SJCRH30 (cell line): ENCODE measurements at regions not wholly inside any gene's neighbourhood (a gene's known extent, or its start where the extent isn't known, plus 50 kb on each side); places are given as distances from the start of the nearest gene placed in this dataset.

Experiments
- DNase-seq, 2 experiments: peaks; one replicate each; pipeline ENCODE4 v3.0.0-alpha.2; 2015 to 2020
- H3K27ac ChIP-seq: fragments of 250-450 bp; sonication (Bioruptor Pico); 2 replicates; pipeline ENCODE4 v1.5.1; 2020; ENCODE audit warnings: mild to moderate bottlenecking, moderate library complexity
- H3K27me3 ChIP-seq: fragments of 250-450 bp; sonication (Bioruptor Pico); 2 replicates; pipeline ENCODE4 v1.5.1; 2020; ENCODE audit warnings: mild to moderate bottlenecking, moderate library complexity
- H3K36me3 ChIP-seq: fragments of 250-450 bp; sonication (Bioruptor Pico); 2 replicates; pipeline ENCODE4 v1.5.1; 2020; ENCODE audit warnings: mild to moderate bottlenecking, moderate library complexity
- H3K4me1 ChIP-seq: fragments of 250-450 bp; sonication (Bioruptor Pico); 2 replicates; pipeline ENCODE4 v1.5.1; 2020; ENCODE audit warnings: mild to moderate bottlenecking, moderate library complexity
- H3K4me3 ChIP-seq: fragments of 250-450 bp; sonication (Bioruptor Pico); 2 replicates; pipeline ENCODE4 v1.5.1; 2020; ENCODE audit warnings: mild to moderate bottlenecking, moderate library complexity
- H3K9me3 ChIP-seq: fragments of 250-450 bp; sonication (Bioruptor Pico); replicated peaks from 2 replicates; pipeline ENCODE4 v1.5.1; 2020; ENCODE audit warnings: mild to moderate bottlenecking, moderate library complexity

- Histone ChIP-seq H3K4me3 (no peak overlapping the region), H3K9me3 (0 out of 2 replicates have a peak, but pooled peaks cover 3% of the 10 kb centered on the region), H3K27ac (no peak overlapping the region), H3K36me3 (no peaks in the 10 kb centered on the region; the same call in 1 of the 2 replicates), H3K4me1 (peaks cover 7% of the 10 kb centered on the region; the same call in 1 of the 2 replicates), H3K27me3 (no peaks in the 10 kb centered on the region)
- DNase-seq: peak in 1 of 2 experiments; percentile 32
These were observed 150.6 kb downstream of the CEP135 start for GRCh38 chr4:56099378-56099786.

GRCh38 chr4:56093576-56093975 lies 144.8 kb downstream of the CEP135 start:
- Histone ChIP-seq H3K36me3 (no peaks in the 10 kb centered on the region; the same call in 1 of the 2 replicates), H3K9me3 (no peaks in the 10 kb centered on the region; the same call in 1 of the 2 replicates), H3K27ac (no peak overlapping the region), H3K4me1 (no peaks in the 10 kb centered on the region), H3K27me3 (no peaks in the 10 kb centered on the region), H3K4me3 (no peak overlapping the region)
- no peak for DNase-seq

- DNase-seq: no peak
- no peaks in the 10 kb centered on the region for H3K27me3 ChIP-seq
- no peaks in the 10 kb centered on the region; the same call in 1 of the 2 replicates for H3K36me3 ChIP-seq
- no peak overlapping the region for H3K4me3 ChIP-seq
- no peaks in the 10 kb centered on the region for H3K4me1 ChIP-seq
- H3K9me3 ChIP-seq: no peaks in the 10 kb centered on the region; the same call in 1 of the 2 replicates
- H3K27ac ChIP-seq: no peak overlapping the region
These were observed 143.8 kb downstream of the CEP135 start for GRCh38 chr4:56092540-56092939.

- no peak for DNase-seq
- Histone ChIP-seq H3K27me3 (no peaks in the 10 kb centered on the region), H3K4me1 (peaks cover 3% of the 10 kb centered on the region; the same call in 1 of the 2 replicates), H3K4me3 (no peak overlapping the region), H3K27ac (no peak overlapping the region), H3K36me3 (no peaks in the 10 kb centered on the region), H3K9me3 (no peaks in the 10 kb centered on the region)
These were observed 137.8 kb downstream of the CEP135 start for GRCh38 chr4:56086561-56086960.

- Histone ChIP-seq H3K27ac (no peak overlapping the region), H3K36me3 (no peaks in the 10 kb centered on the region), H3K27me3 (no peaks in the 10 kb centered on the region), H3K9me3 (peaks cover 3% of the 10 kb centered on the region; the same call in 1 of the 2 replicates), H3K4me3 (no peak overlapping the region), H3K4me1 (peaks cover 3% of the 10 kb centered on the region; the same call in 1 of the 2 replicates)
- DNase-seq: peak; percentile 20 to 40
These were observed 137.4 kb downstream of the CEP135 start for GRCh38 chr4:56086073-56086541.

- H3K27me3 ChIP-seq: no peaks in the 10 kb centered on the region
- H3K36me3 ChIP-seq: 0 out of 2 replicates have a peak, but pooled peaks cover under 1% of the 10 kb centered on the region
- H3K4me3 ChIP-seq: no peak overlapping the region
These were observed 136.5 kb downstream of the CEP135 start for GRCh38 chr4:56085275-56085674.

GRCh38 chr4:56084851-56085250 lies 136.1 kb downstream of the CEP135 start:
- H3K4me1 ChIP-seq: peaks cover 3% of the 10 kb centered on the region; the same call in 1 of the 2 replicates
- no peak overlapping the region for H3K27ac ChIP-seq
- H3K4me3 ChIP-seq: no peak overlapping the region
- no peaks in the 10 kb centered on the region for H3K27me3 ChIP-seq
- DNase-seq: no peak
- 0 out of 2 replicates have a peak, but pooled peaks cover 5% of the 10 kb centered on the region for H3K36me3 ChIP-seq
- peaks cover 3% of the 10 kb centered on the region; the same call in 1 of the 2 replicates for H3K9me3 ChIP-seq

More at GRCh38 chr4:56085275-56085674, 136.5 kb downstream of the CEP135 start:
- Histone ChIP-seq H3K27ac (no peak overlapping the region), H3K4me1 (peaks cover 3% of the 10 kb centered on the region; the same call in 1 of the 2 replicates), H3K9me3 (peaks cover 3% of the 10 kb centered on the region; the same call in 1 of the 2 replicates)
- DNase-seq: no peak
